GM19328 (cell line): ENCODE measurements at regions not wholly inside any gene's neighbourhood (a gene's known extent, or its start where the extent isn't known, plus 50 kb on each side); places are given as distances from the start of the nearest gene placed in this dataset.
"Not testable (repeated sequence)": the region's sequence is repeated elsewhere in the genome, so short reads cannot be mapped to it uniquely, and the experiment has no call there.

Experiments used
- ATAC-seq: cut with Tn5 transposase; IDR thresholded peaks from one replicate; pipeline ENCODE4 v1.9.1; 2021; ENCODE audit warnings: mild to moderate bottlenecking, moderate library complexity; ENCODE audit not compliant: unreplicated experiment

- no peak for ATAC-seq
These were observed 378.8 kb upstream of the FAR2 start for GRCh38 chr12:28770322-28770721.

- ATAC-seq = no peak
These were observed 377.1 kb upstream of the FAR2 start for GRCh38 chr12:28771968-28772367.

- no peak for ATAC-seq
These were observed 373.5 kb upstream of the FAR2 start for GRCh38 chr12:28775556-28775955.

GRCh38 chr12:28776220-28776619, 372.9 kb upstream of the FAR2 start:
- no peak for ATAC-seq

- ATAC-seq = no peak
These were observed 372.1 kb upstream of the FAR2 start for GRCh38 chr12:28776913-28777422.

GRCh38 chr12:28777603-28778365, 371.3 kb upstream of the FAR2 start:
- ATAC-seq = no peak

GRCh38 chr12:28780096-28780495, 369.0 kb upstream of the FAR2 start:
- no peak for ATAC-seq

- ATAC-seq = no peak
These were observed 368.1 kb upstream of the FAR2 start for GRCh38 chr12:28780960-28781359.

- no peak for ATAC-seq
These were observed 367.1 kb upstream of the FAR2 start for GRCh38 chr12:28781671-28782652.

- ATAC-seq = no peak
These were observed 366.3 kb upstream of the FAR2 start for GRCh38 chr12:28782812-28783211.

- no peak for ATAC-seq
These were observed 361.9 kb upstream of the FAR2 start for GRCh38 chr12:28787151-28787550.

- not testable (repeated sequence) for ATAC-seq
These were observed 360.8 kb upstream of the FAR2 start for GRCh38 chr12:28788256-28788655.

GRCh38 chr12:28793581-28794151, 355.4 kb upstream of the FAR2 start:
- no peak for ATAC-seq

GRCh38 chr12:28794211-28794610, 354.9 kb upstream of the FAR2 start:
- no peak for ATAC-seq

- ATAC-seq = no peak
These were observed 354.3 kb upstream of the FAR2 start for GRCh38 chr12:28794786-28795185.

- ATAC-seq = no peak
These were observed 353.8 kb upstream of the FAR2 start for GRCh38 chr12:28795311-28795710.

GRCh38 chr12:28799348-28799747, 349.7 kb upstream of the FAR2 start:
- no peak for ATAC-seq

- ATAC-seq = no peak
These were observed 348.9 kb upstream of the FAR2 start for GRCh38 chr12:28800129-28800528.

- no peak for ATAC-seq
These were observed 346.2 kb upstream of the FAR2 start for GRCh38 chr12:28802706-28803438.

GRCh38 chr12:28807535-28807934, 341.5 kb upstream of the FAR2 start:
- no peak for ATAC-seq

- ATAC-seq = no peak
These were observed 337.6 kb upstream of the FAR2 start for GRCh38 chr12:28811457-28811856.
